Amygdala (tissue), 56 donors: ENCODE measurements at regions not wholly inside any gene's neighbourhood (a gene's known extent, or its start where the extent isn't known, plus 50 kb on each side); places are given as distances from the start of the nearest gene placed in this dataset.
"Not testable (repeated sequence)": the region's sequence is repeated elsewhere in the genome, so short reads cannot be mapped to it uniquely, and the experiment has no call there.

Experiments used
- DNase-seq, 56 donors: peaks; one replicate each; lab custom pipeline; 2025; lab: John Stamatoyannopoulos, UW

DNA sequence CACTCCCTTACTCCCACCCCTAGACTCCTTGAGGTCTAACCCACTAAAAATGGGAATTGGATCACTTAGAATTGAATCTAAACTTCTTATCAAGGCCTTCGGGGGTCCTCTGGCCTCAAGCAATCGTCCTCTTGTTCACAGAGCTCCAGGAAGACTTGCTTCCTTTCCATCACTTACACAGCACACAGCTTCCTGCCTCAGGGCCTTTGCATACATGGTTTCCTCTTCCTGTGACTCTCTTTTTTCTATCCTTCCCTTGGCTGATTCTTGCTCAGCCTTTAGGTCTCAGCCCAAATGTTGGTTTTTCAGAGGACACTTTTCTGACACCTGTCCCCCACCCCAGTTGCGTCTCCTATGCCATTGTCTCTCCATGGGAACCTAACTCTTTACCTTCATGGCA, 50.0 kb upstream of the ALDH1B1 start:
- no peak for DNase-seq

- no peak for DNase-seq
Observed at GRCh38 chr9:38342096-38342495, 50.4 kb upstream of the ALDH1B1 start.

GRCh38 chr9:38339496-38339895, 53.0 kb upstream of the ALDH1B1 start:
- DNase-seq, result peak in 1 of 56 donors; percentile 5

DNA sequence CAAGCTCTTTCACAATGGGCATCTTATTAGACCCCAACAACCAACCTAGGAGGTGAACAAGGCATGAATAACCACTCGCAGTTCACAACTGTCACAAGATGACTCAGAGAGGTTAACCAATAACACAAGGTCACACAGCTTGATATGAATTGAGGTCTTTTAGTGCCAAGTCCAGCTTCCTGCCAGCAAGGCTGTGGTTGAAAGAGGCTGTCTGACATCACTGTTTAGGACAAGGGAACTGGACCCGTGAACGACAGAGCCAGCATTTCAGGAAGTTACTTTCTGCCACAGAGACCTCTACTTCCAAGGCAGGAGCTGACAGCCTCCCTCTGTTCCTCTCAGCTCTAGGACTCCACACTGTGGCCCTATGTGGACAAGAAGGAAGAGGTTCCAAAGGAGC, 53.4 kb upstream of the ALDH1B1 start:
- DNase-seq, result no peak

GRCh38 chr9:38338342-38339018, 54.0 kb upstream of the ALDH1B1 start:
- DNase-seq, result no peak

GRCh38 chr9:38337706-38338264, 54.7 kb upstream of the ALDH1B1 start:
- no peak for DNase-seq

DNA sequence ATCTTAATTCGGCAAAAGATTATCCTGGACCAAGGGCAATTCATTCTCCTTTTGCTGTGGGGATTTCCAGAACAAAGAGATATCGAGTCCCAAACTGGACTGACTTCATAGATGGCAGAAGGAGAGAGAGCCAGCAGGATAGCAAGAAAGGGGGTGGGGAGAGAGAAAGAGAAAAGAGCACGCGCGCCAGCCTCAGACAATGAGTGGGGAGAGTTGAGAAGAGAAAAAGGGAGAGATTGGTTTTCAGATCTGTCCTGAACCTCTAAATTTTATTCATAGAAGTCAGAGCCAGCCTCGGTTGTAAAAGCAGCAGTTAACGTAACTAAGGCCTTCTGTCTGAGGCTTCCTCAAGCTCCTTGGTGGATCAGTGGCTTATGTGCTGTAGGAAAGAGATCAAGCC, 55.3 kb upstream of the ALDH1B1 start:
- DNase-seq, result no peak

DNA sequence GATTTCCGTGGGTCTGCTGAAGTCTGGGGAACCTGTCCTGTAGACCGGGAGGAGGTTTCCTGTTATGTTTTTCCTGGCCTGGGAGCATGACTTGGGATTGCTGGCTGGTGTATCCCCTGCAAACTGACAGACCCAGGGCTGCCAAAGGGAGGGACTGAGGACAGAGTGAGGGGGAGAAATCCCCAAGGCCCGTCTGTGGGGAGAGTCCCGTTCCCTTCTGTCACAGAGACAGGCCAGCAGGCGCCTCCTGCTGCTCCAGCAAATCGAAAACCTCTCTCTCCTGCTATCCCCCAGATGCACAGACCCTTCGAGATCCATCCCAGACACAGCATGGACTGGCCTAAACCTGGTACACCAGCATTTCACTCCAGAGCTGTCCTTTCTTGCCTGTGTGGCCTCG, 56.2 kb upstream of the ALDH1B1 start:
- DNase-seq, result no peak

- no peak for DNase-seq
Observed at GRCh38 chr9:38335686-38336085, 56.8 kb upstream of the ALDH1B1 start.

GRCh38 chr9:38334234-38334633, 58.3 kb upstream of the ALDH1B1 start:
- DNase-seq, result no peak

- no peak for DNase-seq
Observed at GRCh38 chr9:38333047-38333446, 59.5 kb upstream of the ALDH1B1 start.

DNA sequence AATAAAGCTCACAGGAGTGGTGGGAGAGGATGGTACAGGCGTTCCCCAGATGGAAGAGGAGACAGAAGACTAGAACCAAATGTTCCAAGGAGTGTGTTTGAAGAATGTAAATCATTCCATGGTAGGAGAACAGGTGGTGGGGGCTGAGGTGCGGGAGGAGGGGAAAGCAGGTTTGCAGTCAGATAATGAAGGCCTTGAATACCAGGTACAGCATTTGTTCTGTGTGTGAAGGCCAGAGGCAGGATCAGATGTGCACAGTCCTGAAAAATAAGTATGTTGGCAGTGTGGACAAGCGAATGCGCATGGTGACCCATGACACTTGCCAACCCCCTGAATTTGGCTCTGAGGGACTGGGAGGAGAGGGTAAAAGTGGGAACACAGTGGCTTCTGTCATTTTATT, 59.9 kb upstream of the ALDH1B1 start:
- no peak for DNase-seq

DNA sequence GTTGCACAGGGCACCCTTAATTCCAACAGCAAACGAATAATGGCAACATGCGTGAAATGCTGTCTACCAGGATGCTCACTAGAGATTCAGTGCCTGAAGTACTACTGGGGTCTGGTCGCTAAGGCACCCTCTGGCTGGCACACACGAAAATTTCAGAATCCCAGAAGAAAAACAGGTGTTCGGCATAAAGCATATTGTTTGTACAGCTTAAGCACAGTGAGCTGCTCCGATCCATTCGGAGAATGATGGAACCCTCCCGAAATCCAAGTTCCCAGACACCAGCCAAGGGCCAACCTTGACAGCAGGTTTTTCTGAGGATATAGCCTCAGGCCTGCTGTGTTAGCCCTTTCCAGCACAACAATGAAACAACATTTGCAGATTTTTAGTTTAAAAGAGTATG, 61.4 kb upstream of the ALDH1B1 start:
- DNase-seq, result no peak

DNA sequence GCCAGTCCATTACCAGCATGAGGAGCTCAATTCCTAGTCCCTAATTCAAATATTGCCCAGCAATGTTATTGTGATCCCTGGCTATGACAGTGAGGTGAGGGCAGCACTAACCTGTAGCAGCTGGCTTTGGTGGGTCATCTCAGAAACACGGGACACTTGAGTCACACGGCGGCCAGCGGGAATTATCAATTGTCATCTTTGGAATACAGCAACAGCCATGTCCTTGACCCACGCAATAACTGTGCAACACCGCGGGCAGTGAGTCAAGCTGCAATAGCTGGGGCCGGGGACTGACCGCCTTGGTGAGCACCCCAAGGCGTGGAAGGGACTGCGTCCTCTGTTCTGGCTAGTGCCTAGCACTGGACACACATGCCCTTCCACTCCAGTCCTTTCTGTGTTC, 62.5 kb upstream of the ALDH1B1 start:
- DNase-seq, result no peak

- DNase-seq, result no peak
Observed at GRCh38 chr9:38328765-38329164, 63.7 kb upstream of the ALDH1B1 start.

DNA sequence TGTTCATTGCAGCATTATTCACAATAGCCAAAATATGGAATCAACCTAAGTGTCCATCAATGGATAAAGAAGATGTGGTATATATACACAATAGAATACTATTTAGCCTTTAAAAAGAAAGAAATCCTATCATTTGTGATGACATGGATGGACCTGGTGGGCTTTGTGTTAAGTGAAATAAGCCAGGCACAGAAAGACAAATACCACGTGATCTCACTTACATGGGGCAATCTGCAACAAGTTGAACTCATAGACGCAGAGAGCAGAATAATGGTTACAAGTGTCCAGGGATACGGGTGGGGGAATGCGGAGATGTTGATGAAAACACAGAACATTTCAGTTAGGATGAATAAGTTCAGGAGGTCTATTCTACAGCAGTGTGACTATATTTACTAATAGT, 66.4 kb upstream of the ALDH1B1 start:
- no peak for DNase-seq

DNA sequence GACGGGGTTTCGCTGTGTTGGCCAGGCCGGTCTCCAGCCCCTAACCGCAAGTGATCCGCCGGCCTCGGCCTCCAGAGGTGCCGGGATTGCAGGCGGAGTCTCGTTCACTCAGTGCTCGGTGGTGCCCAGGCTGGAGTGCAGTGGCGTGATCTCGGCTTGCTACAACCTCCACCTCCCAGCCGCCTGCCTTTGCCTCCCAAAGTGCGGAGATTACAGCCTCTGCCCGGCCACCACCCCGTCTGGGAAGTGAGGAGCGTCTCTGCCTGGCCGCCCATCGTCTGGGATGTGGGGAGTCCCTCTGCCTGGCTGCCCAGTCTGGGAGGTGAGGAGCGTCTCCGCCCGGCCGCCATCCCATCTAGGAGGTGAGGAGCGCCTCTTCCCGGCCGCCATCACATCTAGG, 68.3 kb upstream of the ALDH1B1 start:
- not testable (repeated sequence) for DNase-seq

DNA sequence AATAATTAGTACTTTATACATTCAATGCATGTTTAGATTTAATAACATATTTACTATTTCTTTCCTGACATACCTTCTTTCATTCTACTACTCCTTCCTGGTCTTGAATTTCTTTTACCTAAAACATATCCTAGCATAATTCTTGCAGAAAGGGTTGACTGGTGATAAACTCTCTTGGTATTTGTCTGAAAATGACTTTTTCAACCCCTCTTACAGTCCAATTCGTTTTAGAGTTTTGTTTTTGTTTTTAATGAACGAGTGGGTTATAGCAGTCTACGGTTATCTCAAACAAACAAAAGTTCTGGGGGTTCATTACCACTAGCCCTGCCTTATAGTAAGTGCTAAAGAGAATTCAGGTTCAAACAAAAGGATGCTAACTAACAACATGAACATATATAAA, 69.6 kb upstream of the ALDH1B1 start:
- no peak for DNase-seq

GRCh38 chr9:38319496-38320173, 72.9 kb upstream of the ALDH1B1 start:
- no peak for DNase-seq

- no peak for DNase-seq
Observed at GRCh38 chr9:38318759-38319495, 73.6 kb upstream of the ALDH1B1 start.

- no peak for DNase-seq
Observed at GRCh38 chr9:38316166-38316780, 76.2 kb upstream of the ALDH1B1 start.
